Brain pericyte (primary cell): ENCODE measurements at regions not wholly inside any gene's neighbourhood (a gene's known extent, or its start where the extent isn't known, plus 50 kb on each side); places are given as distances from the start of the nearest gene placed in this dataset.
"Not testable (repeated sequence)": the region's sequence is repeated elsewhere in the genome, so short reads cannot be mapped to it uniquely, and the experiment has no call there.

Source experiments
- DNase-seq: peaks from one replicate; pipeline ENCODE4 v3.0.0-alpha.2; 2012; ENCODE audit warnings: low read depth, low spot score

DNA sequence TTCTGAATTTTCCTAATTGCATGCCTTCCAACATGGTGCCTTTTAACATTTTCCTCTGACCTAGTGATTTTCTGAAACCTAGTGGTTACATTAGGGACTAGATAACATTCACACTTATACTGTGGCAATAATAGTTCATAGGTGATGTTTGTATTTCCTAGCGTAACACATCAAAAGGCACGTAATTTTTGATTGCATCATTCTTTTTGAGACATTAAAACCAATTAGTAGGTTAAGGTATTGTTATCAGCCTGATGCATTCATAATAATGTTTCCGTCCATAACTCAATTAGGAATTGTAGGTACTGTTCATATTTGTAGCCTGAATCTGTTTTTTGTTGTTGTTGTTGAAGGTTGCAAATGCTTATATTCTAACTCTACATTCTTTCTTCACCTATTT lies 192.4 kb downstream of the ANXA1 start:
- no peak for DNase-seq

- DNase-seq = no peak
Measured at GRCh38 chr9:73347123-73347522, 195.5 kb downstream of the ANXA1 start.

DNA sequence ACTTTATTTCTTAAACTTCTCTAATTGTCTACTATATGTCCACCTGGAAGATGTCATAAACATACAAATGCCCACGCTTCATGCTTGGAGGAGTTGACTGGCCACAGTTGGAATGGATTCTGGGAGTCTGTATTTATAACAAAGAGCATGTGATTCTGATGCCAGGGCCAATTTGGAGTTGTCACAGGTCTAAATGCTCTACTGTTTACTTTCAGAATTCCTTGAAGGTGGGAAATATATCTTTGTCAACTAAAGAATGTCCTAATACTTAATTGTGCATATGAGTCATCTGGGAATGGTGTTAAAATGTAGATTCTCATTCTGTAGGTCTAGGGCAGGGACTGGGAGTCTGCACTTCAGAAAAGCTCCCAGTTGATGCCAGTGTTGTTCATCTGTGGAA lies 196.1 kb downstream of the ANXA1 start:
- no peak for DNase-seq

DNA sequence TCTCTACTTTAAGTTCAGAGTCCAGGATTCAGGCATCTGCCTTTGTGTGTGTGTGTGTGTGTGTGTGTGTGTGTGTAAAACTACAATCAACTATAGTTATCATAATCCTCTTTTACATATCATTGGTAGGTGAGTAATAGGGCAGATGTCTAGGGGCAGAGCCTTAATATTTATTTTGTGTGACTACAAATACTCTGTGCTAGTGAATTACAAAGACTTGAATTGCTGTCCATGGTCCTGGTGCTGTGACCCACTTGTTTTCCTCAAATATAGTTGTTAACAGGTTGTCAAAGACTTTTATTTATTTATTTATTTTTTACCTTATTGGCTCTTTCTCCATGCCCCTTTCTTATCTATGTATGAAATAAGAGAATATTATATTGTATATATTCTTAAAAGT lies 196.8 kb downstream of the ANXA1 start:
- no peak for DNase-seq

DNA sequence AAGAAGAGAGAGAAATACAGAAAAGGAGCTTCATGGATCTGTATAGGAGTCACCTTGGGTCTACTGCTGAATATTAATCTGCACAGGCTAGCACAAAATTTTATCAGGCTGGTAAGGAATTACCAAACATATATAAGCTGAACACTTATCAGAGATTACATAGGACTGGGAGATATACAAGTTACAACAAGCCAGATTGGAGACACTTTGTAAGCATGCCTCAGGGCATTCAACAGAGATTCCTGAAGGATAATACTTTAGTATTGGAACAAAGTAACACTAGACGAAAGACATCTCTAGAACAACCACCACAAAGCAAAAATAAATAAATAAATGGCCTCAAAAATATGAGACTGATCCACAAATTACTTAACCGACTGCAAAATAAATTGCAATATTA lies 197.8 kb downstream of the ANXA1 start:
- DNase-seq = no peak

- no peak for DNase-seq
Measured at GRCh38 chr9:73357607-73358006, 205.9 kb downstream of the ANXA1 start.

DNA sequence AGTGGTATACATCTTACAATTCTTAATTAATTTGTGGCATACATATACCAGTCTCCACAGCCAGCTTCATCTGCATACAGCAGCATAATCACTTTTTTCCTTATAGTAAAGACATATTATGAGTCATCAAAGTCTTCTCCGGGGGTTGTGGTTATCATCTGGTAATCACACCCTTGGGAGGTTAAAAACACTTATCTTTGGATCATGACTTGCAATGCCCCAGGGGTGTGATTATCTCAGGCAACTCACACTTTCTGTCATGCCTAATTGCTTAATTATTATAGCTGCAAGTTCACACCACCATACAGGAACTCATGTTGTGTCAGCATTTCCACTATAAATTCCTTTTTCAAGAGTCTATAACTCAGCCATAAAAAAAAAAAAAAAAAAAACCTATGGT lies 218.4 kb downstream of the ANXA1 start:
- no peak for DNase-seq

- no peak for DNase-seq
Measured at GRCh38 chr9:73371801-73372200, 220.1 kb downstream of the ANXA1 start.

DNA sequence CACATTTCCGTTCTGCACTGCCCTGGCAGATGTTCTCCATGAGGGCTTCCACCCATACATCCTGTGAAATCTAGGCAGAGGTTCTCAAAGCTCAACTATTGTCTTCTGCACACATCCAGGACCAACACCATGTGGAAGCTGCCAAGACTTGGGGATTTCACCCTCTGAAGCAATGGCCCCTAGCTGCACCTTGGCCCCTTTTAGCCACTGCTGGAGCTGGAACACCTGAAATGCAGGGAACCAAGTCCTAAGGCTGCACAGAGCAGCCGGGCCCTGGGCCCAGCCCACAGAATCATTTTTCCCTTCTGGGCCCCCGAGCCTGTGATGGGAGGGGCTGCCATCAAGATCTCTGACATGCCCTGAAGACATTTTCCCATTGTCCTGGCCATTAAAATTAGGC lies 228.7 kb downstream of the ANXA1 start:
- DNase-seq = no peak

DNA sequence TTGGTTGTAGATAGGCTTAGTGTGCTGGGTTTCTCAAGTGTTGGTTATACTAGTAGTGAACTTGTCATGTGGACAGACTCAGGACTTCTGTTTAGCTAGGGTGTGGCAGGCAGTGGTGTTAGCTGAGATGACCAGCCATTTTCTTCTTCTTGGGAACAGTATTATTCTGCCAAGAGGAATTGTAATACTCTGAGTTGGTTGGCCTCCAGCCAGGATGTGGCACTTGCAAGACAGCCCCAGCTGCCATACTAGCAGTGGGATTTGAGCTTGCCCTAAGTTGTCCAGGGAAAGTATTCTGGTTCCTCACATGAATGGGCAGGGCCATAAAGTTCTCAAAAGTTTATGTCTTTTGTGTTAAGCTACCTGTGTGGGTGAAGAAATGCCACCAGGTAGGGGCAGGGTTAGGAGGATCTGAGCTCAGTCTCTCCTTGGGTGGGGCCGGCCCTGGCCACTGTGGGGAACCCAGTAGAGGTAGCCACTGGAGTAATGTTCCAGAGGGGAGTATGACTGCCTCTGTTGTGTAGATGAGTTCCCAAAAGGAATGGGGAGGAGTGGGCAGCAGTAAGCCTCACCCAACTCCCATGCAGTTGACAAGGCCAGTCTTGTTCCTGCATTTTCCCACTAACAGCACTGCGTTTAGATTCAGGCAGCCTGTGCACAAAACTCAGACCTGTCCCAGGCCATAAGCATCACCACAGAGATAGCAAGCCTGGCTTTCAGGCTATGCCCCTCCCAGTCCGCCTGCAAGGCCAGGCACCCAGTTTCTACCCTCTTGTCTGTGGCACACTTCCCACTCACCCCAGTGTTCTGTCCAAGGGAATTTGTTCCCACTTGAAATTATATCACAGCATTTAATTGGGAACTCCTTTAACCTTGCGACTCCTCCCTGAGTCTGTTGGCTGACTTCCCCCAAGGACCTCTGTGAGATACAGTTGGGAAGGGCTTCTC lies 250.7 kb downstream of the ANXA1 start:
- DNase-seq = no peak

- no peak for DNase-seq
Measured at GRCh38 chr9:73411494-73411893, 259.8 kb downstream of the ANXA1 start.

GRCh38 chr9:73412874-73413273 lies 261.2 kb downstream of the ANXA1 start:
- DNase-seq = no peak

- no peak for DNase-seq
Measured at GRCh38 chr9:73423891-73424290, 272.2 kb downstream of the ANXA1 start.

- DNase-seq = no peak
Measured at GRCh38 chr9:73426269-73426668, 274.6 kb downstream of the ANXA1 start.

DNA sequence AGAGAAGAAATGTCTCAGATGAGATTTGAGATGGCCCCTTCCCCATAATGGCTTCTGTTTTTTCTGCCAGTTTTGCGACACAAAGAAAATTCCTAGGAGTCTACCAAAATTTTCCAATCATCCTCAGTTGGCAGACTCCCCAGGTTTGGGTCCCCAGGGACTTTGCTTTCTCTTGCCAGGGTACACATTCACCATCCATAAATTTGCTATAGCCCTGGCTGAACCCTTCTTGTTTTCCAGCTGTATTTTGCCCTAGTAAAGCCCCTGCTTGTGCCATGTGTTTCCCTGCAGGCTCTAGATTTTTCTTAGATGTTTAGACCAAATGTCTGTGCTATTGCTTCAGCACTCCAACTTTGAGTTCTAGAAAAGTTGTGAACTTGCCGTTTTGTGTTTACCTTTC lies 283.2 kb downstream of the ANXA1 start:
- DNase-seq = no peak

GRCh38 chr9:73437758-73438157 lies 286.1 kb downstream of the ANXA1 start:
- no peak for DNase-seq

- not testable (repeated sequence) for DNase-seq
Measured at GRCh38 chr9:73439839-73440238, 288.2 kb downstream of the ANXA1 start.

DNA sequence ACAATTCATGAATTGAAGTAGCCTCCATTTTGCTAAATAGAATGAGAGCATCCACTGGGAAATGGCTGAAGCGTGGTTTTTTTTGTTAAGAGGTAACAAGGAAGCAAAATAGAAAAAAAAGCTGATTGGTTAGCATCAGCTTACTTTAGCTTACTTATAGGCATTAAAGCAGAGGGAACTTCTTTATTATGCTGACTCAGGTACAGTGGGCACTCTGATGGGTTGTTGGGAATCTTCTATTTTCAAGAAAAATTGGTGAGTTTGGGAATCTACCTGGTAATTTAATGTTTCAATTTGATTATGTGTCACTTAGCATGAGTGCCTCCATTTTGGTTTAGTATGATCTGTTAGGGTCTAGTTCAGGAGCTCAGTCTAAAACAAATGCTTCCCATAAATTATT lies 289.6 kb downstream of the ANXA1 start:
- DNase-seq = no peak

- no peak for DNase-seq
Measured at GRCh38 chr9:73441890-73442818, 290.5 kb downstream of the ANXA1 start.

GRCh38 chr9:73444821-73445220 lies 293.2 kb downstream of the ANXA1 start:
- DNase-seq = no peak

- DNase-seq = not testable (repeated sequence)
Measured at GRCh38 chr9:73445384-73445783, 293.7 kb downstream of the ANXA1 start.

GRCh38 chr9:73446306-73446705 lies 294.6 kb downstream of the ANXA1 start:
- no peak for DNase-seq

GRCh38 chr9:73451003-73451402 lies 299.3 kb downstream of the ANXA1 start:
- no peak for DNase-seq
